ENCODE measurements at regions not wholly inside any gene's neighbourhood (a gene's known extent, or its start where the extent isn't known, plus 50 kb on each side); places are given as distances from the start of the nearest gene placed in this dataset.

DNA sequence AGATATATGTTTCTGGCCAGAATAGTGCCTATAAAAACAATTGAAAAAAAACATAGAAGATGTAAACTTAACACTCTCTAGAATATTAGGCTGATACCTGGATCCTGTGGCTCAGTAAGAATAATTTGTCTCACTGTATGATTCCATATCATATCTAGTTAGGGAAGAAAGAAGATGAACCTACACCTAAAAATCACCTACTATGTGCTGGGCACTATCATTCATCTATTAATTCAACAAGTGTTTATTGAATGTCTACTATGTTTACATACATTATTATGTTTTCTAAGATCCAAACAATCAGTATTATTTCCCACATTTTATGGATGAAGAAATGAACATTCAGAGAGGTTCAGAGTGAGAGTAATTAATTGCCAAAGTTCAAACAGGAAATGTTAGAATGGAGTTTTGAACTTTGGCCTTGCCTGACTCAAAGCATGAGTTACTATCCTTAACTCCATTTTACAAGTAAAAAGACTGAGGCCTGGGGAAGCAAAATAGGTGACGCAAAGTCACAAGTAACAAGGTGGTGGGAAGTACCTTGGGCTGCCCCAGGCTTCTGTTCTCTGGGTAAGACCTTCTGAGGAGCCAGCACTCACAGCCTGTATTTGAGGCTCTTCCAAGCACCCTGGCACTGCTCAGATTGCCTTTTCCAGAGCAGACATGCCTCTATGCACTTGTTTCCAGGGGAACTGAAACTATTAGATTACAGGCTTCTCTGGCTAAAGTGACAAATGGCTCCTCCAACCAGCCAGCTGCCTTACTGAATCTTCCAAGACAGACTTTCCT lies 111.1 kb upstream of the ACSL4 start:
- DNase-seq, result peak; percentile 35

DNA sequence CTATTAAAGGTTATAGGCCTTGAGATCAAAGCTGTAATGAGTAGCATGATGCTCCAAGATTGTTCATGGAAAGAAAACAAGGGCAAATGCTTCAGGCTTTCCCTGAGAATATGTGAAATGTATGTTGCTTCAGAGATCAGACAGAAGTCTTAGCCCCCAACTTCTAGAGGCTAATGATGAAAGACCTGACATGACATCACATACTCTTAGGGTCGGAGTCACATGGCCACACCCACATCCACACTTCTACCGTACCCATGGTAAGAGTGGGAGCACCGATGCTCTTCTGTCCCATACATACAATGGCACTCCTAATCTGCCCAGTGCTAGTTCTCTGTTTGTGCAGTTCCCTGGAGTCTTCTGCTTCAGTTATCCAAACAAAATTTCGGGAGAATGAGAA lies 111.9 kb upstream of the ACSL4 start:
- no peak for DNase-seq

DNA sequence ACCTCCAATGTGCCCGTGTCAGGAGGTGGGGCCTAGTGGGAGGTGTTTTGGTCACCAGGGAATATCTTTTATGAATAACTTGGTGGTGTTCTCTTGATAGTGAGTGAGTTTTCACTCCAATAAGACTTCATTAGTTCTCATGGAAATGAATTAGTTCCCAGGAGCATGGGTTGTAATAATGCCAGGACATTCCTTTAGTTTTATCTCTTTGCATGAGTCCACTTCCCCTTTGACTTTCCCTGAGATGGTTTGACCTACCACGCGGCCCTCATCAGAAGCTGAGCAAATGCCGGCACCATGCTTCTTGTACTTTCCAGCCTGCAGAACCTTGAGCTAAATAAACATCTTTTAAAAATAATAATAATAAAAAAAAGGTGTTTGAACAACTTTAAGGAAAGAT lies 112.9 kb upstream of the ACSL4 start:
- no peak for DNase-seq

DNA sequence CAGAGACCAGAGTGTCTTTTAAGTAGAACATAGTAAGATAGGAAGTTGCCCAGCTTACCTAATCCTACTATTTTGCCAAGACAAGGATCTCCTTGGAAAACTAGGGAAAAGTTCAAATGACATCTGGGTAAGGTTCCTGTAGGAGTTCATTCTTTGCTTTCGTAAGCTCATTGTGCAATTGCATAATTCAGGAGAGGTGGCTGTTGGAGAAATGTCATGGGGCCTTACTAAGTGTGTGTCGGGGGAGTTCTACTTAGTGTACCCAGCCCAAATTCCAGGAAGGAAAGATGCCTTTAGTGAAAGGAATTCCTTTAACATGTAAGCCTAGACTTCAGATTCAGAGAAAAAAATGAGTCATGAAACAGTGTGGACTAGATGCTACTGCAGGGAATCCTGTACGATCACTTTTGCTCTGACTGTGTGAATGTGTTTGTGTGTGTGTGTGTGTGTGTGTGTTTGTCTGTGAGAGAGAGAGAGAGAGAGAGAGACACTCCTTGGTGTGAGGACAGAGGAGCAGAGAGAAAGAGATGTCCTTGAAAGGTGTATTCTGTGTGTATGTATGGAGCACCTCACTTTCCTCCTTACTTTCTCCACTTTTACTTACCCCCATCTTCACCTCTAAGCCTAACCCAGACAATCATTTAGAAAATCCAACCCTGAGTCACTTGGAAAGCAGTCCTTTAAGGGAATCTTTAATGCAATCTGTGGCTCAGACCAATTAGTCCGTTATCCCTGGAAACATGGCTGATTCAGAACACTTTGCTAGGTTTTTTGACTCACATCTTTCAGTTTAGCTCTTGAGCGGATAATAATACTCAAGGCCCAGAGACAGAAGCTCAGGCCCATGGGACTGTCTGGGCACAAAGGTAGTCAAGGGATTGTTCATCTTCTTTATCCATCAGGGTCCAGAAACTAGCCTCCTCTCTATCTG lies 114.5 kb upstream of the ACSL4 start:
- DNase-seq, result no peak

DNA sequence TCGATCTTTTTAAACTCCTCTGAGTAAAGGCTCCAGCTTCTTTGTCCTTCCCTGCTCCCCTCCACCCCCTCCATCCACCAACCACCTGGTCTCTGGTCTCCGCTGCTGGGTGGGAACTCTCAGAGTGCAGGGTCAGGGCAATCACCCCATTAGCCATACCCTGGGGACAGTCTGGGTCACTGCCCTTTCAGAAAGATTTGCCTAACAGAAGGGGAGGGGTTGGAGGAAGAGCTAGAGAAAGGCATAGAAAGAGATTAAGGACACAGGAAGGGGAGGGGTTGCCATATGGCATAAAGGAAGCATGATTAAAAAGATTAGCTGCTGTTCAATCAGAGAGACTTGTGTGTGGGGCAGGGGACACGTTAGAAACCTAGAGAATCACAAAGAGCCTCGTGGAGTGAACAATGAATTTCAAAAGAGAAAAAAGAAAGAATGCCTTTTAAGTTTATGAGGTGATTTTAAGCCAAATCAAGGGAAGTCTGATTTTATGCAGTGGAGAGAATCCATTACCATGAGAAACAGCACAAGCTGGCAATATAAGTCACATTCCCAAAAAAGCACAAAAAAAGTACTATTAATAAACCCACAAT lies 115.5 kb upstream of the ACSL4 start:
- peak; percentile 86 for DNase-seq

DNA sequence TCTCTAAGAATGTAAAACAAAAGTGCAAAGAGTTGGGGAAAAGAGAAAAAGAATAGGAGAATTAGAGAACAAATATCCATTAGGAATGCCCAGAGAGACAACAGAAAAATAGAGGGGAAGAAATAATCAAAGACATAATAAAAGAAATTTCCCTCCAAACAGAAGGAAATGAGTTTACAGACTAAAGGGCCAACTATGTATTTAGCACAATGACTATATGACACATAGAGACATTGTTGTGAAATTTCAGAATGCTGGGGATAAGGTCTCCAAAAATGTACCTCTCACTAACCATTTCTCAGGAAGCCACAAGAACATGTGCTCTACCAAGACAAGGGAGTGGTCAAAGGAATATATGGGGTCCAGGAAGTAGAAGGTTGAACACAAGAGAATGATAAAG lies 121.0 kb upstream of the ACSL4 start:
- DNase-seq, result no peak

DNA sequence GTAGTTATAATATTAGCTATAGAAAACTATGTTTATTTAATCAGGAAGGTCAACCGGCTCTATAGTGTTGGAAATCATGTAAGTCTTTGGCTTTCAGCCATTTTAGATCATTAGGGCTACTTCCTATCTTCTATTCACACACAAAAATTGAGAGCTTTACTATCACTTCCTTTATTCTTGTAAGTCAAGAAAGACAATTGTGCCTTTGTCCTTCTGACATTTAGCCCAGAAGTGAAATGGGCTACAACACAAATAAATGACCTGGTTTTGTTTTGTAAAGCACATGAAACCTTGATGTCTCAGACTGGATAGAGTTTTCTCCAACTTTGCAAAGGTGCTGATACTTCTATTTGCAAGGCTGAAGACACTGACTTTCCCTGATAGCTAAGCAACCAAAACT lies 122.4 kb upstream of the ACSL4 start:
- DNase-seq, result peak; percentile 20

DNA sequence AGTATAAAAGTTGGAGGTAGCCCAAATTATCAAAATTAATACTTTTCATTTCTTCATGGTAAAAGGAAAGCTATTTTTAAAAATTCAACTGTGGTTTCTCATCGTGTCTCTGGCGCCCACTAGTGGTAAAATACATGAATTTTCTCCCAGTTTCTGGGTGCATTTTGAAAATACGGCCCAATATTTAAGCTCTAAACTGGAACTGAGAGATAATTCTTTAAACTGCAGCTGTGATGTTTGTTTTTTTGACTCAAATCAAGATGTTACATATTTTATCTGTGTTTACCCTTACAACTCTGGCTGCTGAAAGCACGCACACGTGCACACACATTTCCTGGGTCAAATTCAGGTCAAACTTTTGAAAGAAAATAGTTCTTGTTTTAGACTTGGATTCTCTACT lies 123.9 kb upstream of the ACSL4 start:
- DNase-seq, result peak; percentile 18

DNA sequence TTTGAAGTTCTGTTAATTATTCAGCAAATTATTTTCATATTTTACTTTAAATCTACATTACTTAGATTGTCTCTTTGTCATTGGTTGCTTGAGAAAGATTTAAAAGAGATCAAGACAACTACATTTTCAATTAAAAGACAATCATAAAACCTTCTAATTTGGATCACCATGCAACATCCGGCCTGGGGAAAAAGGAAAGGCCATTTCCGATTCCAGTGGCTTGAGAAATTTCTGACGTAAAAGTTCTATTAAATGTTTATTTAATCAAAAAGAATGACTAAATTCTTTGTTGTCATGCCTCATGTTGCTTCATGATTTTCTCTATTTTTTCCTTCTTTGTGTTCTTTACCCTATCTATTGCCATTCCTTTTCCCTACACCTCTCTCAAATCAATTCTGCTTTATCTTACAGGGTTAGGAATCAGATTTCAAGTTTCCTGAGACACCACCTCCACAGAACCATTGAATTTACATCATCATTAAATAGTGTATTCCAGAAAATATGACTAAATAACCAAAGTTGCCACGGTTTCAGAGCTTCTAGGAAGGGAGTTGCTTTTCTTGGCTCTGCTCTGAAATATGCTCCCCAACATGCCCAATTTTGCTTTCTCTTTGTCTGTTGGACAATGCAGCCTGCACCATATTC lies 124.6 kb upstream of the ACSL4 start:
- DNase-seq, result no peak

DNA sequence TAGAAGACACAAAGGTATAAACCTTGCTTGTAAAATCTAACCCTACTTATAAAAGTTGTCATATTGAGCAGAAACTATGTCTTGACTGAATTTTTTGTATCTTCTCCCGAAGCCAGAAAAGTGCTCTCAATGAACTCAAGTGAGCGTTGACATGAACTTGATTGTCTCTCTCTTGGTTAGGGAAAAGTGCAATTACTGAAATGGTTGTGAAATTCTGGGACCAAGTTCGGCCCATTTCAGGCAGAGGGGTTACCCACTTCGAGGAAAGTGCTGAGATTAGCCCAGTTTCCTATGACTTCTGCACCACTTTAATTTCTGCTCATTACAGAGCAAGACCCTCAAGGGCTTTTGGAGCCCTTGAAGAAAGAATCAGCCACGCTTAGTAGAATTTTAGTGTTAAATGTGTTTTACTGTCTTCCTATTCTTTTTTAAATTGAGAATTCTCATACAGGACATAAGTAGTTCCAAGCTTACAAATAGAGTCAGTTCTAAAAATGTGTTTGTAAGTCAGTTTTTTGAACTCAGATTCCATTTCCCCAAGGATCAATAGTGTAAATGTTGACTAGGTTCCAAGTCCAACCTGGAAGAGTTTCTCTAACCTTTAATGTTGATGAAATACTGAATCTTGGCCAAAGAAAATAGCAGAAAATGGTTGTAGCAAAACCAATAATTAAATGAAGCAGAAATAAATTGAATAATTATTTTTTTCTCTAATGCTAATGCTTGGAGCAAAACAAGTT lies 125.7 kb upstream of the ACSL4 start:
- no peak for DNase-seq

DNA sequence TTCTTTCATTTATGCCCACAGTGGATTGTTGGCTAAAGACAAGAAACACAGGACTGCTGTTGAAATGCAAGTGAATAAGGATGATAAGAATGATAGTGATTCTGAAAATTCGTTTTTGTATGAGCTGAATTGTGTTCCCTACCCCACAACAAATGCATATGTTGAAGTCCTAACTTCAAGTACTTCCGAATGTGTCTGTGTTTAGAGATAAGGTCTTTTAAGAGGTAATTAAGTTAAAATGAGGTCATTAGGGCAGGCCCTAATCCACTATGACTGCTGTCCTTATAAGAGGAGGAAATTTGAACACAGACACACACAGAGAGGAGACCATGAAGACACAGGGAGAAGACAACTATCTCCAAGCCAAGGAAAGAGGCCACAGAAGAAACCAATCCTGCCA lies 126.6 kb upstream of the ACSL4 start:
- no peak for DNase-seq

DNA sequence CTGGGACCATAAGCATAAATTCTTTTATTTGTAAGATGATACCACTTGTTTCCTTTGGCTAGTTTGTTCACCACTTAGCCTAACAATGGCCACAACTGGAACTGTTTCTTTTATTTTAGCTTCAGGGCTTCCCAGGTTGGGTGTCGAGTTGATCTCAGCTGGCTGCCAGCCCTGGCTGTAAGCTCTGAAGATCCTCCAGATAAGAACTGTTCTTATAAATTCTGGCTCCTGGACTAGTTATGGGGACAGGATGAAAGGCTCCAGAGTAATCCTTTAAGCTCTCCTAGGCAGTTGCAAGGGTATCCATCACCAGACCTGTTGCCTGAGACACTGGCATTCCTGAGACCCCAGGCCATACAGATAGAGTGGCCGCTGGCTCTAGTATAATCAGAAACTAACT lies 129.4 kb upstream of the ACSL4 start:
- DNase-seq, result peak; percentile 21

DNA sequence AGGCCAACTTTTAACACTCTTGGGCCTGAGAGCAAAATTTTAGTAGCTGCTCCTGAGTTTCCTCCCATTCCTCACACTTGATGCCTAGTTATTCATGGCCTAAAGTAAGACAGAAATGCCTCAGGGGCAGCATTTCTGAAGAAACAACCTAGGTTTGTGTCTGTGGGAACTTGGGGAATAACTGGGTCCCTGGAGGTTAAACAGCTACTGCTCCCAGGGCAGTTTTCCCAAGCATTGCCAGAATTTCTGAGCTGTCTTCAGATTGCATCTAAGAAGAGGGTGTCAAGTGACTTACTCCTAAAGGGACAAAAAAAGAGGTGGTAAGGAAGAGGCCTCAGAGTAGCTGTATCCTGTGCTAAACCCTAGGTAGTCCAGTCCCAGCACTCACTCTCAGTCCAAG lies 130.8 kb upstream of the ACSL4 start:
- DNase-seq, result no peak

DNA sequence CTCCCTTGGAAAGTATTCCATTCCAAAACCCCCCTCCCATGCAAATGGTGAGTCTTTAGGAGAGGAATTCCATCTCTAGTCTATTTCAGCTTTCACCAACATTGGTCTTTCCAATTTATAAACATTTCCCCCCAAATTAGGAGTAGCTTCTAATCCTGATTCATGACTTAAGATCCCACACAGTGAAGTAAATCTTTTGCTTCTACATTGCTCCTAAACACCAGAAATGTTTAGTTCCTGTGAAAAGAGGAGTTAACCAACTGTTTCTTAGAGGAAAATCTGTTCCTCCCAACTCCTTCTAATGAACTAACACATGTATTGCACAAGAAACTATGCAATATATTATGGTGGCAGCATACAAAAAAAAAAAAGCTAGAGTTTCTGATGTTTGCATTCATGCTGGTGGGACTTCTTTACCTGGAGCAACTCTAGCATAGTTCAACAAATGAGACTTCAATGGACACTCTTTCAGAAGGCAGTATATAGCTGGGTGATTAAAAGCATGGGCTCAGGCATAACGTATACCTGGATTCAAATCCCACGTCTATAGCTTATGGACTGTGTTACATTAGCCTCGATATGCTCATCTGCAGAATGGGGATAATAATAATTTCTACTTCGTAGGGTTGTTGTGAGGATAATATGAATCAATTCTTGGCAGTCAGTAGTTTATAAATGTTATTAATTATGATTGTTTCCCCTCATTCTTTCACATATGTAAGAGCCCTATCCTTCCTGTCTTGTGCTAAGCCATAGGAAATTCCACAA lies 131.6 kb upstream of the TMEM164 start:
- no peak for DNase-seq

DNA sequence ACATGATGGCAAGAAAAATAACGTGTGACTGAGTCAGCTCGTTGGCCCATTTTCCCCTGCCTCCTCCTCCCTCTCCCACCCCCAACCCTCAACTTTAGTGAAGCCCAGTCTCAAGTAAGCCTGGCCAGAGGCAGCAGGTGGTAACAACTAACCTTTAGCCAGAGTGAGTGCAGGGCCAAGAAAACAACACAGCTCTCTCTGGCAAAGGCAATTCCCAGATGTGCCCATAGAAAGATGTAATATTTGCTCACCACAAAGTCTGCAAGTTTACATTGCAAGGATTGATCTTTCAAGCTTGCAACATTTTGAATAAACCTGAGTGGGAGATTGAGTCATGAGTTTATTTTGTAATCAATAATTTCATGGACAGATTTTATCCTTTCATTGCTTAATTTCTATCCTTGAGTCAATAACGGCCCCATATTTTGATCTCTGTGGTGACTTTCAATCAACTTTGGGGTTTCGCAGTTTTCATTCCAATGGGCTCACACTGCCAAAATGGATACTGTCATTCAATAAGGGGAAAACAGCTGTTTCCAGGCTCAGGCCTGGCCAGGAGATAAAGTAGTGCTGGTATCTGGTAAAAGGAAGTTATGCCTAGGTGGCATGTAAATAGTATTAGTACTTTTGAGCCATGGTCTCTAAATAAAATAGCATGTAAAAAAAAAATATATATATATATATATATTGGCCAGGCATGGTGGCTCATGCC lies 130.7 kb upstream of the TMEM164 start:
- DNase-seq, result no peak

DNA sequence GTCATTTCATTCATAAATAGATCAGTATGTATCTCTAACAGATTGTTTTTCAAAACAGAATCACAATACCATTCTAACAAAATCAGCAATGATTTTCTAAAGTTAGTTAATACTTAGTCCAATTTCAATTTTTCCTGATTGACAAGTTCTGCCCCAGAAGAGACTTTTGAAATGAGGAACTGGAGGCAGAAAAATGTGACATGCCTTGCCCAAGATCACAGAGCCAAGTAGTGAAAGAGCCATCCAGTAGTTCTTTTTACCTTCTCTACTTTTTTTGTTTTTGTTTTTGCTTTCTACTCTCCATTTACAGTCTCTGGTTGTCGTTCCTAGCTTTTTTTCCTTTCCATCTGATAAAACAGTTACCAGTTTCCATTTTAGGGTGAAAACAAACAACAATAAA lies 129.3 kb upstream of the TMEM164 start:
- no peak for DNase-seq

DNA sequence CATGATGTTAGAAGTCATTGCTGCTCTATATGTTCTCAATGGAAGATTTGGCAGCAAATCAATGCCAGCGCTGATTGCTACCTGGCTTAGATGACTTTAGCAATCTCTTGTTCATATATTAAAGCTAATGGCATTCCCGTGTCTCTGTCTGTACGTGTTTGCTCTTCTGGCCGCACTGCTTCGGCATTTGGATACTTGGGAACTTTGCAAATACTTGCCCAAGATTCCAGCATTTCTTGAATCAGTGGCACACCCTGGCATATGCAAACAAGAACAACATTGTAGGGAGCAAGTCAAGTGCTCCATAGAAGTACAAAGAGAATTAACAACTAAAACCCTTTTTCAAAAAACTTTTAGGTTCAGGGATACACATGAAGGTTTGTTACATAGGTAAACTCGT lies 128.9 kb upstream of the TMEM164 start:
- DNase-seq, result no peak

DNA sequence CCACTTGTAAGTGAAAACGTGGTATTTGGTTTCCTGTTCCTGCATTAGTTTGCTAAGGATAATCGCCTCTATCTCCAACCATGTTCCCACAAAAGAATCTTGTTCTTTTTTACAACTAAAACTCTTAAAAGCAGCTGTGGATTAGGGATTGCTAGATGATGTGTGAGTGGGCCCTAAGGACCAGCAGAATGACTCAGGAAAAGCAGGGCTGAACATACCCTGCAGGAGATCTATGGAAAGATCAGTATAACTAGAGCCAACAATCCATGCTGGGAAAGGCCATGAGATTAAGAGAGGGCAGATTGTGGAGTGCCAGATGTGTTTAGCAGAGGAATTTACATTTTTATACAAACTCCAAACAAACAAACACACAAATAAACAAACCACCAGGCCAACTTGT lies 128.4 kb upstream of the TMEM164 start:
- no peak for DNase-seq

DNA sequence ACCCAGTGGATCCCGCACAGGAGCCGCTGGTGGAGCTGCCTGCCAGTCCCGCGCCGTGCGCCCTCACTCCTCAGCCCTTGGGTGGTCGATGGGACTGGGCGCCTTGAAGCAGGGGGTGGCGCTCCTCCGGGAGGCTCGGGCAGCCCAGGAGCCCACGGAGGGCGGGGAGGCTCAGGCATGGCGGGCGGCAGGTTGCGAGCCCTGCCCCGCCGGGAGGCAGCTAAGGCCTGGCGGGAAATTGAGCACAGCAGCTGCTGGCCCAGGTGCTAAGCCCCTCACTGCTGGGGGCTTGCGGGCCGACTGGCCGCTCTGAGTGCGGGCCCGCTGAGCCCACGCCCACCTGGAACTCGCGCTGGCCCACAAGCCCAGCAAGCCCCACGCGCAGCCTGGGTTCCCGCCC lies 127.1 kb upstream of the TMEM164 start:
- no peak for DNase-seq

DNA sequence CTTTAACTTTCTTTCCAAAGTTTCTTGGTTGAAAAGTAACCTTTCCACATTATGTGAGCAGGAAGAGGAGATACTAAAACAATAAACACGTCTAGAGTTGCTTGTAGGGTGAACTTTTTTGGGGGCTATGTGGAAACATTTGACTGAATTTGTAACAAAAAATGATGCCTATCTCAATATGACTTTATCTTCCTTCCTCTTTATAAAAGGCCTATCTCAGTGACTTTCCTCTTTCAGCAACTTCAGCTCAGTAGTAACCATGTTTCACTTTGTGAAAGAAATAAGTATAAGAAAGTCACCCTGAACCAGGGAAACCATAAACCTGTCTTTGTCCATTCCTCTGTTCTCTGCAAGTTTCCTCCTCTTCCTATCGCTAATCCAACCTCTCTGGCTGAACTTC lies 124.7 kb upstream of the TMEM164 start:
- DNase-seq, result no peak

DNA sequence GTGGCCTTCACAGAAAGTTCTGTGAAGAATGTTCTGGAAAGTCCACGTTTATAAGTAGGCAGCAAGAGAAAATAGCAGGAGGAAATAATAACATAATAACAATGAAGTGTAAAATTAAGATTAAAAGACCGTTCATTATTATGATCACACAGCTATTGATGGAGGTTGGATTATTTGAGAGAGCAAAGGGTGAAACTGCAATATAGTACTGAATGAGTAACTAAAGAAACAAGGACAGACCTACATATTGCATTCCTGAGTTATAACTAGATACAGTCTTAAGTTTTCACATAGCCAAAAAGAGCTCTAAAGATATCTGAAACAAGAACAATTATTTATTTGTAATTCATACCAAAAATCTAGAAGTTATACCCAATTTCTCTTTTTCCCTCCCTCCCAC lies 122.9 kb upstream of the TMEM164 start:
- DNase-seq, result no peak
